ENCODE measurements at regions not wholly inside any gene's neighbourhood (a gene's known extent, or its start where the extent isn't known, plus 50 kb on each side); places are given as distances from the start of the nearest gene placed in this dataset.

- no peak for TF ChIP-seq EZH2 (conservative IDR thresholded peaks at IDR 0.05; ENCODE audit: low read depth, low read length)
- no peak for TF ChIP-seq FOXJ3 (CRISPR knock-in tag; IDR thresholded peaks at IDR 0.05; ENCODE audit: borderline replicate concordance)
- TF ChIP-seq, protein P1, sequence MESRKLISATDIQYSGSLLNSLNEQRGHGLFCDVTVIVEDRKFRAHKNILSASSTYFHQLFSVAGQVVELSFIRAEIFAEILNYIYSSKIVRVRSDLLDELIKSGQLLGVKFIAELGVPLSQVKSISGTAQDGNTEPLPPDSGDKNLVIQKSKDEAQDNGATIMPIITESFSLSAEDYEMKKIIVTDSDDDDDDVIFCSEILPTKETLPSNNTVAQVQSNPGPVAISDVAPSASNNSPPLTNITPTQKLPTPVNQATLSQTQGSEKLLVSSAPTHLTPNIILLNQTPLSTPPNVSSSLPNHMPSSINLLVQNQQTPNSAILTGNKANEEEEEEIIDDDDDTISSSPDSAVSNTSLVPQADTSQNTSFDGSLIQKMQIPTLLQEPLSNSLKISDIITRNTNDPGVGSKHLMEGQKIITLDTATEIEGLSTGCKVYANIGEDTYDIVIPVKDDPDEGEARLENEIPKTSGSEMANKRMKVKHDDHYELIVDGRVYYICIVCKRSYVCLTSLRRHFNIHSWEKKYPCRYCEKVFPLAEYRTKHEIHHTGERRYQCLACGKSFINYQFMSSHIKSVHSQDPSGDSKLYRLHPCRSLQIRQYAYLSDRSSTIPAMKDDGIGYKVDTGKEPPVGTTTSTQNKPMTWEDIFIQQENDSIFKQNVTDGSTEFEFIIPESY (CRISPR knock-in tag; IDR thresholded peaks at IDR 0.05): no peak
- TF ChIP-seq CBX5 (CRISPR knock-in tag; IDR thresholded peaks at IDR 0.05; ENCODE audit: borderline replicate concordance): no peak
- no peak for TF ChIP-seq ELF4 (CRISPR knock-in tag; IDR thresholded peaks at IDR 0.05; ENCODE audit: borderline replicate concordance)
These were observed 210.9 kb upstream of the CLINT1 start for GRCh38 chr5:158069838-158070237.
